Retinal pigment epithelial cell (primary cell): ENCODE measurements at regions not wholly inside any gene's neighbourhood (a gene's known extent, or its start where the extent isn't known, plus 50 kb on each side); places are given as distances from the start of the nearest gene placed in this dataset.
A peak's percentile ranks its signal among the peaks of the same experiment; 100 is the strongest.

ENCODE experiments used
- DNase-seq: peaks from one replicate; pipeline ENCODE4 v3.0.0-alpha.2; 2010; ENCODE audit warnings: low read depth
- H3K4me3 ChIP-seq: 2 replicates; pipeline ENCODE4 v1.5.1; 2011; ENCODE audit warnings: mild to moderate bottlenecking, low read length, control low read depth, moderate library complexity
- TF ChIP-seq, protein P1 (sequence below): conservative IDR thresholded peaks from 2 replicates; pipeline ENCODE4 v1.5.1; 2011; ENCODE audit warnings: low read depth, low read length, control low read depth, inconsistent platforms

DNA sequence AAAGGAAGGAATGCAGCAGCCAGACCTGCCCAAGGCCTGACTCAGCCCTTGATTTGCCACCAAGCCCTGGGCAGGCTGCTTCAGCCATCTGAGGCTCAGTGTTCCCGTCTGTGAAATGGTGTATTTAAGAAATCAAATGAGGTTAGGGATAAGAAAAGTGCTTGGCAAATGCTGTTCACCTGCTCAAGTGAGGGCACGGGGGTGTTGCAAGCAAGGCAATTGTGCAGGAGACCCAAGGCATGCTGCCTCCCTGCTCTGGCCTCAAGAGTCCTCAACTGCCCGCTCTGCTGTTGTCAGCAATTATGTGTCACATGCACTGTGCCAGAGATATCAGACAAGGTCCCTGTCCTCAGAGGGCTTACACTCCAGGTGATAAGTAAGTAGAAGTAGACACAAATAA, 101.8 kb downstream of the TPRA1 start:
- no peak for DNase-seq
- no peak overlapping the region for H3K4me3 ChIP-seq
- TF ChIP-seq, protein P1, sequence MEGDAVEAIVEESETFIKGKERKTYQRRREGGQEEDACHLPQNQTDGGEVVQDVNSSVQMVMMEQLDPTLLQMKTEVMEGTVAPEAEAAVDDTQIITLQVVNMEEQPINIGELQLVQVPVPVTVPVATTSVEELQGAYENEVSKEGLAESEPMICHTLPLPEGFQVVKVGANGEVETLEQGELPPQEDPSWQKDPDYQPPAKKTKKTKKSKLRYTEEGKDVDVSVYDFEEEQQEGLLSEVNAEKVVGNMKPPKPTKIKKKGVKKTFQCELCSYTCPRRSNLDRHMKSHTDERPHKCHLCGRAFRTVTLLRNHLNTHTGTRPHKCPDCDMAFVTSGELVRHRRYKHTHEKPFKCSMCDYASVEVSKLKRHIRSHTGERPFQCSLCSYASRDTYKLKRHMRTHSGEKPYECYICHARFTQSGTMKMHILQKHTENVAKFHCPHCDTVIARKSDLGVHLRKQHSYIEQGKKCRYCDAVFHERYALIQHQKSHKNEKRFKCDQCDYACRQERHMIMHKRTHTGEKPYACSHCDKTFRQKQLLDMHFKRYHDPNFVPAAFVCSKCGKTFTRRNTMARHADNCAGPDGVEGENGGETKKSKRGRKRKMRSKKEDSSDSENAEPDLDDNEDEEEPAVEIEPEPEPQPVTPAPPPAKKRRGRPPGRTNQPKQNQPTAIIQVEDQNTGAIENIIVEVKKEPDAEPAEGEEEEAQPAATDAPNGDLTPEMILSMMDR: no peak

DNA sequence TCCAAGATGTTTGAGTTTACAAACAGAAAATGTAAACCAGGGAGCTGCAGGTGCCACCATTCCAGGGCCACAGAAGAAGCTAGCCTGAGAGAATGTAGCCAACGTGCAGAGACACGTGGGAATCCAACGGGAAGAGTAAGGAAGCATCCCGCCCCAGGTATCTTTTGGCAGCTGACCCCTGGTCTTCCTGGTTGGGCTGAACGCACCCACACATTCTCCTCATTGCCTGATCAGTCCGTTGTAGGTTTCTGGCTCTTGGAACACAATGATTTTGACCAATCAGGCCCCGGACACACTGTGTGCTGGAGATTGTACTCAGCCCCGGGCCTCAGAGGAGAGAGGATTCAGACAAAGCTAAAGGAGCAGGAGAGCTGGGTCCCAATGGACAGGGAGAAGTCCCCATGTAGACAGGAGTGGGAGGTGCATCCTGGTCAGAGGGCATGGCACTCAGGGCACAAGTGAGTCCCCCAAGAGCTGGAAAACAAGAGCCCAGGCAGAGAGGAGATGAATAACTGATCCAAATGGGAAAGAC, 102.3 kb downstream of the TPRA1 start:
- no peak for DNase-seq
- H3K4me3 ChIP-seq: no peak overlapping the region
- TF ChIP-seq, protein P1: no peak

DNA sequence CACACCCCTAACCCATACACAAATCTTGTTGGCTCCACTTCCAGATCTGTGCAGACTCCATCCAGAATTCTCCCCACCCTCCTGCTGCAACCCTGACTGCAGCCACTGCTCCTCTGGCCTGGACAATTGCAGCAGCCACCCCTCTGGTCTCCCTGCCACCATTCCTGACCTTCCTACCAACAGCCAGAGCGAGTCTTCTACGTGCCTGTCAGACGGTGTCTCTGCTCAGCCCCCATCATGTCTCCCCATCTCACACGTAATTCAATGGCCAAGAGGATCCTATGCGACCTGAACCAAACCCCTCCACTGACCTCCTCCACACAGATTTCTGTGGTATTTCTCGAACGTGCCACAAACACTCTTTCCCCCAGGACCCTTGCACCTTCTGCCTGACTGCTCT, 103.3 kb downstream of the TPRA1 start:
- DNase-seq: no peak
- H3K4me3 ChIP-seq: no peak overlapping the region
- TF ChIP-seq, protein P1: no peak

DNA sequence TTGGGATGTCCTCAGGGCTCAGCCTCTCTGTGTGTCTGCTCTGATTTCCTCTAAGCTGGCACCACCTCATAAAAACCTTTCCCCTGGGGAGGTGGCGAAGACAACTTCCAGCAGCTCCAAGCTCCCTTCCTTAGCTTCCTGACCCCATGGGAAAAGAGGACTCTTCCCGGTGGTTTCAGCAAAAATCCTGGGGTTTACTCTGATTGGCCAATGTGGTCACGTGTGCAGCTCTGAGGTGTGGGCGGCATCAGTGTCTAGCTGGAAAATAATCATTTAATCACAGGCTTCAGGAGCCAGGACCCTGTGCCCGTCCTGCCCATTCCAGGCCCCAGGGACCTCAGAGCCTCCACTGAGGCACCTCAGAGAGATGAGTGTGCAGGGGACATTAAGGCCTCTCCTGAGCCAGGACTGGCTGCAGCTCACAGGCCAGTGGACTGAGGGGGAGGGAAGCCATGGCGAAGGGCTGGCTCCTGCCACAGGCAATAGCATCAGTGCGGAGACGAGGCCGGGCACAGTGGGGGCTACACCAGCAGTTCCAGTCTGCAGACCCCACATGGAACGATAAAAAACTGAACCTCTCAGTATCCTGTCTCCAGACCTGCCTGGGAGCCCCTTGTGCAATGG, 104.1 kb downstream of the TPRA1 start:
- DNase-seq: no peak
- H3K4me3 ChIP-seq: no peak overlapping the region
- TF ChIP-seq, protein P1: no peak

DNA sequence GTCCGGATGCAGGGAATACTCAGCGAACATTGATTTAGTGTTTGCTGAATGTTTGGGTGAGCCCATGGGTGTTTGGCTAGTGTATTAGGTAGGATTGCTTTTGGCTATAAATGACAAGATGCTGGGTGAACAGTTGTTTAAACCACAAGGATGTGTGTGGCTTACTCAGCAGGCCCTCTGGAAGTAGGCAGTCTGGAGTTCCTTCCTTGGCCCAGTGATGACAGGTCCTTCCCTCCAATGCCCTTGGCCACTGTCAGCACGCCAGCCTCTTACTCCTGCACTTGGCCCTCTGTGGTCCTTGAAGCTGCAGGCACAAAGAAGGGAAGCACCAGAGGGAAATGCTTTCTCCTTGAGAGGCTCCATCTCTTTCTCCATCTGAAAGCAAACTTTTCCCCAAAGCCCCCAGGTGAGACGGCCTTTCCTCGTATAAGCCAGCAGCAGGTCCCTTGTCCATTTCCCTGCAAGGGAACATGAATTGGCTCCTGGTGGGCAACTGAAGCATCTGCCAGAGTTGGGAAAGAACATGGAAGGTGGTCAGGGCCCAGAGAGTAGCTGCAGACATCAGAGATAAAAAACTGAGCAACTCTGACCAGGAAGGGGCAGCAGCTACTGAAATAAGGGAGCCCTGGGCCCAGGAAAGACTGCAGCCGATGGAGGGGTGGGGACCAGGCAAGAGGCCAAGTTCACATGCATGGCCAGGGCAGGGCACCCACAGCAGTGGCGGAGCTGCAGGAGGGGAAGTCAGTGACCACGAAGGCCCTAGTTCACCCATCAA, 105.0 kb downstream of the TPRA1 start:
- DNase-seq: no peak
- no peak overlapping the region for H3K4me3 ChIP-seq
- TF ChIP-seq, protein P1: no peak

DNA sequence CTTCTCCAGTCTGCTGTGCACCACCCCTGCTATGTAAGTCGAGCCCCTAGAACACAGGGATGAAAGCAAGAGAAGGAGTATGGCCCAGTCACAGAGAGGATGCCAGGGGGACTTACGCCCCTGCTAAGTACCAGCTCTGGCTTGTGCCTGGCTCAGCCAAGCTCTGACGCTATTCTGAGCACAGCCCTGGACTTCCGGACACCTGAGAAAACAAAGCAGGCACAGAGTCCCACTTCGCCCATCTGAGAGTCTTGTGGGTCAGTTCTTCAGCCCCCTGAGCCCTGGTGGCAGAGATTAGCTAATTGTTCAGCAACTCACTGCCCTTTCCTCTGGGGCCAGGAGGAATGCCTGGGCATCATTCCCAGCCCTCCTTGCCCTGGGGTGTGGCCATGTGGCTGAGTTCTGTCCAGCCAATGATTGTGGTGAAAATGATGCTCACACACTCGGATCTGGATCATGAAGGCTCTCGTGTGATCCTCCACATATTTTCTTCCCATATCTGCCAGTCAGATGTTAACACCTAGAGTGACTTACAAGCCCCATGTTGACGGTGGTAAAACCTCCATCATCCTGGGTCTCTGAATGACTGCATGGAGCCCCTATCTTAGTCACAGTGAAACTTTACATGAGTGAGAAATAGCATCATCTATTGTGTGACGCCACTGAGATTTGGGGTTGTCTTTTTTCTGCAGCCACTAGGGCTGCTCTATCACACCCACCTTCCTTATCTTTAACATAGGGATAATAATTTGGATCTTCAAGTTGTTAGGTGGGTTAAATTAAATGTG, 105.7 kb downstream of the TPRA1 start:
- peak; percentile 58 for DNase-seq
- no peak overlapping the region for H3K4me3 ChIP-seq
- TF ChIP-seq, protein P1: no peak
